ENCODE measurements at regions not wholly inside any gene's neighbourhood (a gene's known extent, or its start where the extent isn't known, plus 50 kb on each side); places are given as distances from the start of the nearest gene placed in this dataset.
"Not testable (repeated sequence)": the region's sequence is repeated elsewhere in the genome, so short reads cannot be mapped to it uniquely, and the experiment has no call there.

GRCh38 chr21:14013056-14013603 is 197.6 kb downstream of the LIPI start:
- H3K4me3 Mint-ChIP-seq (ENCODE audit: unreplicated experiment) = no peak overlapping the region
- no peak for DNase-seq (ENCODE audit: extremely low spot score, unreplicated experiment)
- TF ChIP-seq CTCF (IDR thresholded peaks at IDR 0.05) = no peak
- H3K27ac Mint-ChIP-seq (ENCODE audit: unreplicated experiment) = no peak overlapping the region
- no peaks in the 10 kb centered on the region for H3K4me1 Mint-ChIP-seq (ENCODE audit: unreplicated experiment)
- no peaks in the 10 kb centered on the region for H3K27me3 Mint-ChIP-seq (ENCODE audit: unreplicated experiment)
- H3K9me3 Mint-ChIP-seq (ENCODE audit: unreplicated experiment) = no peaks in the 10 kb centered on the region
- peaks cover 2% of the 10 kb centered on the region for H3K36me3 Mint-ChIP-seq (ENCODE audit: unreplicated experiment)

- Mint-ChIP-seq H3K36me3 (ENCODE audit: unreplicated experiment) (peaks cover 2% of the 10 kb centered on the region), H3K4me3 (ENCODE audit: unreplicated experiment) (no peak overlapping the region), H3K9me3 (ENCODE audit: unreplicated experiment) (no peaks in the 10 kb centered on the region), H3K27me3 (ENCODE audit: unreplicated experiment) (no peaks in the 10 kb centered on the region), H3K27ac (ENCODE audit: unreplicated experiment) (no peak overlapping the region), H3K4me1 (ENCODE audit: unreplicated experiment) (no peaks in the 10 kb centered on the region)
- TF ChIP-seq CTCF (IDR thresholded peaks at IDR 0.05) = no peak
- no peak for DNase-seq (ENCODE audit: extremely low spot score, unreplicated experiment)
Measured at GRCh38 chr21:14012409-14012808, 198.3 kb downstream of the LIPI start.

- not testable (repeated sequence) for H3K9me3 Mint-ChIP-seq (ENCODE audit: unreplicated experiment); H3K4me1 Mint-ChIP-seq (ENCODE audit: unreplicated experiment); H3K4me3 Mint-ChIP-seq (ENCODE audit: unreplicated experiment); H3K36me3 Mint-ChIP-seq (ENCODE audit: unreplicated experiment); H3K27me3 Mint-ChIP-seq (ENCODE audit: unreplicated experiment); H3K27ac Mint-ChIP-seq (ENCODE audit: unreplicated experiment); DNase-seq (ENCODE audit: extremely low spot score, unreplicated experiment)
Measured at GRCh38 chr21:14011751-14012150, 199.0 kb downstream of the LIPI start.

GRCh38 chr21:14011149-14011548 is 199.6 kb downstream of the LIPI start:
- H3K27ac Mint-ChIP-seq (ENCODE audit: unreplicated experiment); H3K4me1 Mint-ChIP-seq (ENCODE audit: unreplicated experiment); H3K36me3 Mint-ChIP-seq (ENCODE audit: unreplicated experiment); H3K4me3 Mint-ChIP-seq (ENCODE audit: unreplicated experiment); H3K27me3 Mint-ChIP-seq (ENCODE audit: unreplicated experiment); DNase-seq (ENCODE audit: extremely low spot score, unreplicated experiment); H3K9me3 Mint-ChIP-seq (ENCODE audit: unreplicated experiment): not testable (repeated sequence)

- no peak overlapping the region for H3K27ac Mint-ChIP-seq (ENCODE audit: unreplicated experiment)
- H3K9me3 Mint-ChIP-seq (ENCODE audit: unreplicated experiment) = no peaks in the 10 kb centered on the region
- TF ChIP-seq CTCF (IDR thresholded peaks at IDR 0.05) = no peak
- H3K36me3 Mint-ChIP-seq (ENCODE audit: unreplicated experiment) = peaks cover 2% of the 10 kb centered on the region
- H3K4me1 Mint-ChIP-seq (ENCODE audit: unreplicated experiment) = no peaks in the 10 kb centered on the region
- no peak for DNase-seq (ENCODE audit: extremely low spot score, unreplicated experiment)
- H3K4me3 Mint-ChIP-seq (ENCODE audit: unreplicated experiment) = no peak overlapping the region
- no peaks in the 10 kb centered on the region for H3K27me3 Mint-ChIP-seq (ENCODE audit: unreplicated experiment)
Measured at GRCh38 chr21:14010729-14011128, 200.0 kb downstream of the LIPI start.

GRCh38 chr21:14009990-14010389 is 200.8 kb downstream of the LIPI start:
- H3K36me3 Mint-ChIP-seq (ENCODE audit: unreplicated experiment); H3K4me3 Mint-ChIP-seq (ENCODE audit: unreplicated experiment); H3K4me1 Mint-ChIP-seq (ENCODE audit: unreplicated experiment); H3K27ac Mint-ChIP-seq (ENCODE audit: unreplicated experiment); DNase-seq (ENCODE audit: extremely low spot score, unreplicated experiment); H3K27me3 Mint-ChIP-seq (ENCODE audit: unreplicated experiment); H3K9me3 Mint-ChIP-seq (ENCODE audit: unreplicated experiment): not testable (repeated sequence)

- not testable (repeated sequence) for H3K4me3 Mint-ChIP-seq (ENCODE audit: unreplicated experiment); H3K4me1 Mint-ChIP-seq (ENCODE audit: unreplicated experiment); H3K36me3 Mint-ChIP-seq (ENCODE audit: unreplicated experiment); DNase-seq (ENCODE audit: extremely low spot score, unreplicated experiment); H3K9me3 Mint-ChIP-seq (ENCODE audit: unreplicated experiment); H3K27me3 Mint-ChIP-seq (ENCODE audit: unreplicated experiment); H3K27ac Mint-ChIP-seq (ENCODE audit: unreplicated experiment)
Measured at GRCh38 chr21:14009238-14009981, 201.3 kb downstream of the LIPI start.

GRCh38 chr21:14008436-14008835 is 202.3 kb downstream of the LIPI start:
- H3K4me1 Mint-ChIP-seq (ENCODE audit: unreplicated experiment); H3K36me3 Mint-ChIP-seq (ENCODE audit: unreplicated experiment); H3K9me3 Mint-ChIP-seq (ENCODE audit: unreplicated experiment); DNase-seq (ENCODE audit: extremely low spot score, unreplicated experiment); H3K4me3 Mint-ChIP-seq (ENCODE audit: unreplicated experiment); H3K27ac Mint-ChIP-seq (ENCODE audit: unreplicated experiment); H3K27me3 Mint-ChIP-seq (ENCODE audit: unreplicated experiment): not testable (repeated sequence)

- H3K4me1 Mint-ChIP-seq (ENCODE audit: unreplicated experiment); H3K27ac Mint-ChIP-seq (ENCODE audit: unreplicated experiment); H3K9me3 Mint-ChIP-seq (ENCODE audit: unreplicated experiment); H3K4me3 Mint-ChIP-seq (ENCODE audit: unreplicated experiment); H3K27me3 Mint-ChIP-seq (ENCODE audit: unreplicated experiment); H3K36me3 Mint-ChIP-seq (ENCODE audit: unreplicated experiment); DNase-seq (ENCODE audit: extremely low spot score, unreplicated experiment): not testable (repeated sequence)
Measured at GRCh38 chr21:14008006-14008405, 202.7 kb downstream of the LIPI start.

- not testable (repeated sequence) for H3K9me3 Mint-ChIP-seq (ENCODE audit: unreplicated experiment); H3K4me1 Mint-ChIP-seq (ENCODE audit: unreplicated experiment); H3K4me3 Mint-ChIP-seq (ENCODE audit: unreplicated experiment); H3K36me3 Mint-ChIP-seq (ENCODE audit: unreplicated experiment); H3K27me3 Mint-ChIP-seq (ENCODE audit: unreplicated experiment); DNase-seq (ENCODE audit: extremely low spot score, unreplicated experiment); H3K27ac Mint-ChIP-seq (ENCODE audit: unreplicated experiment)
Measured at GRCh38 chr21:14006144-14006543, 204.6 kb downstream of the LIPI start.

Data from osteocyte (in vitro differentiated cells).